GM20000 (cell line): ENCODE measurements at regions not wholly inside any gene's neighbourhood (a gene's known extent, or its start where the extent isn't known, plus 50 kb on each side); places are given as distances from the start of the nearest gene placed in this dataset.

Experiments used
- DNase-seq: peaks from one replicate; pipeline ENCODE4 v3.0.0; 2012; ENCODE audit warnings: low spot score
- CTCF ChIP-seq: IDR thresholded peaks from 2 replicates; pipeline ENCODE4 v1.5.1; 2012; ENCODE audit warnings: mild to moderate bottlenecking, control low read depth; ENCODE audit errors: extremely low read depth, missing control alignments

GRCh38 chr3:132262305-132262704 is 54.9 kb upstream of the ACP3 start:
- no peak for DNase-seq
- no peak for TF ChIP-seq CTCF

DNA sequence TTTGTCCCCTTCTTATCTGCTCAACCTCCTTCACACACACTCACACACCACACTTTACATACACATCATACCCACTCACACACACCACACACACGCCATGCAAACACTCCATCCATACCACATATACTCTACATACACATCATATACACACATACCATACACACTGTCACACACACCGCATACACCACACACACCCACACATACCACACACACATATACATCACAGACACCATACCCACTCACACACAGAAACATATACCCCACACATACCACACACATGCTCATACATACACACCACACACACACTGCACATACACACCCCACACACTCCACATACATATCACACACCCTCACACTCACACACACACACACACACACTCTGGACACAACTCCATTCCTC is 54.3 kb upstream of the ACP3 start:
- no peak for TF ChIP-seq CTCF
- DNase-seq, result no peak

- DNase-seq, result no peak
- TF ChIP-seq CTCF, result no peak
Observed at GRCh38 chr3:132265028-132265427, 52.2 kb upstream of the ACP3 start.

GRCh38 chr3:132265488-132265887 is 51.7 kb upstream of the ACP3 start:
- TF ChIP-seq CTCF, result no peak
- no peak for DNase-seq

DNA sequence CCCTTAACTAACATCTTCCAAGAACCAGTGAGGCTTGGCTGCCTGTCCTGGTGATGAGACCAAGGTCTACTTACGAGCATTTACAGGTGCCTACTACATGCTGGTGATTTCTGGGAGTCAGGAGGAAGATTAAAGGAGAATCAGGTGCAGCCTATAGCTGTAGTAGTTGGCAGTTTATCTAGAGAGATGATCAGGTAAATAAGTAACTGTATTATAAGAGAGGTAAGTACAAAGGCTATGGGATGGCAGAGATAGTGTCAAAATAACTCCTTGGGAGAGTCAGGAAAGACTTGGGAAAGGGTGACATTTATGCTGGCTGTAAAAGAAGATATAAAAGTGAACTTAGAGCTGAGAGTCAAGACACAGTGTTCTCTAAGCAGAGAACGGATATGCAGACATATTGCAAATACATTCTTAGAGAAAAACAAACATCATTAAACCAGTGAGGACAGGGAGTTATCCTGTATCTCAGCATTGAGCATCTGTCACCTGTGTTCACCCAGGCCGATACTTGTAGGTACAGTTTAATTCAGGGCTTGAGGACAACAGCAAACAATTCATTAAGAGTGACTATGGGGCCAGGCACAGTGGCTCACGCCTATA is 49.7 kb upstream of the ACP3 start:
- no peak for TF ChIP-seq CTCF
- no peak for DNase-seq
